ENCODE measurements at regions not wholly inside any gene's neighbourhood (a gene's known extent, or its start where the extent isn't known, plus 50 kb on each side); places are given as distances from the start of the nearest gene placed in this dataset.
"Not testable (repeated sequence)": the region's sequence is repeated elsewhere in the genome, so short reads cannot be mapped to it uniquely, and the experiment has no call there.

DNA sequence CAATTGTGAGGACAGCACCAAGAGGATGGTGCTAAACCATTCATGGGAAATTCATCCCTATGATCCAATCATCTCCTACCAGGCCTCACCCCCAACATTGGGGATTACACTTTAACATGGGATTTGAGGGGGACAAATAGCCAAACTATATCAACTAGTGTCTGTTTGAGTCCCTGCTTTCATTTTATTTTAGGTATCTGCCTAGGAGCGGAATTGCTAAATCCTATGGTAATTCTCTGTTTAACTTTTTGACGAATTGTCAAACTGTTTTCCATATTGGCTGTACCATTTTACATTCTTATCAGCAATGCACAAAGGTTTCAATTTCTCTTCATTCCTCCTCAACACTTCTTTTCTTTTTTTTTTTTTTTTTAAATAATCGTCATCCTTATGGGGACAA is 318.4 kb upstream of the NRP1 start:
- Histone ChIP-seq H3K27me3 (no peaks in the 10 kb centered on the region), H3K9me3 (replicated peaks in 1 of 3) (no peaks in the 10 kb centered on the region), H3K4me3 (no peak overlapping the region), H3K27ac (no peak overlapping the region), H3K36me3 (replicated peaks in 1 of 2) (no peaks in the 10 kb centered on the region), H3K4me1 (replicated peaks in 1 of 2) (no peaks in the 10 kb centered on the region)
- WGBS, 4 donors = 91 to 94% (median 93%) methylated on average over 3 of the region's 3 CpGs
- DNase-seq = no peak
- TF ChIP-seq, protein P1, sequence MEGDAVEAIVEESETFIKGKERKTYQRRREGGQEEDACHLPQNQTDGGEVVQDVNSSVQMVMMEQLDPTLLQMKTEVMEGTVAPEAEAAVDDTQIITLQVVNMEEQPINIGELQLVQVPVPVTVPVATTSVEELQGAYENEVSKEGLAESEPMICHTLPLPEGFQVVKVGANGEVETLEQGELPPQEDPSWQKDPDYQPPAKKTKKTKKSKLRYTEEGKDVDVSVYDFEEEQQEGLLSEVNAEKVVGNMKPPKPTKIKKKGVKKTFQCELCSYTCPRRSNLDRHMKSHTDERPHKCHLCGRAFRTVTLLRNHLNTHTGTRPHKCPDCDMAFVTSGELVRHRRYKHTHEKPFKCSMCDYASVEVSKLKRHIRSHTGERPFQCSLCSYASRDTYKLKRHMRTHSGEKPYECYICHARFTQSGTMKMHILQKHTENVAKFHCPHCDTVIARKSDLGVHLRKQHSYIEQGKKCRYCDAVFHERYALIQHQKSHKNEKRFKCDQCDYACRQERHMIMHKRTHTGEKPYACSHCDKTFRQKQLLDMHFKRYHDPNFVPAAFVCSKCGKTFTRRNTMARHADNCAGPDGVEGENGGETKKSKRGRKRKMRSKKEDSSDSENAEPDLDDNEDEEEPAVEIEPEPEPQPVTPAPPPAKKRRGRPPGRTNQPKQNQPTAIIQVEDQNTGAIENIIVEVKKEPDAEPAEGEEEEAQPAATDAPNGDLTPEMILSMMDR (IDR thresholded peaks at IDR 0.05) = no peak
- no peak for TF ChIP-seq POLR2A (IDR thresholded peaks at IDR 0.05)
- intact Hi-C loops (cut with DNase I) = no loop called here

DNA sequence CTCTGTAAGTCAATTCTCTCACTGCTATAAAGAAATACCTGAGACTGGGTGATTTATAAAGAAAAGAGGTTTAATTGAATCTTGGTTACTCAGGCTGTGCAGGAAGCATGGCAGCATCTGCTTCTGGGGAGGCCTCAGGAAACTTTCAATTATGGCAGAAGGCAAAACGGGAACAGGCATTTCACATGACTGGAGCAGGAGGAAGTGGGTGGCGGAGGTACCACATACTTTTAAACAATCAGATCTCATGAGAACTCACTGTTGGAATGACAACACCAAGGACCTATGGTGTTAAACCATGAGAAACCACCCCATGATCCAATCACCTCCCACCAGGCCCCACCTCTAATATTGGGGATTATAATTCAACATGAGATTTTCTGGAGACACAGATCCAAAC is 315.7 kb upstream of the NRP1 start:
- H3K27ac ChIP-seq; H3K36me3 ChIP-seq (replicated peaks in 1 of 2); H3K4me1 ChIP-seq (replicated peaks in 1 of 2); H3K4me3 ChIP-seq; intact Hi-C loops (cut with DNase I); H3K27me3 ChIP-seq; H3K9me3 ChIP-seq (replicated peaks in 1 of 3): not testable (repeated sequence)
- WGBS, 4 donors = 55 to 78% (median 72%) methylated on average over 2 of the region's 2 CpGs
- DNase-seq = peak in 2 of 7 donors; percentile 24

DNA sequence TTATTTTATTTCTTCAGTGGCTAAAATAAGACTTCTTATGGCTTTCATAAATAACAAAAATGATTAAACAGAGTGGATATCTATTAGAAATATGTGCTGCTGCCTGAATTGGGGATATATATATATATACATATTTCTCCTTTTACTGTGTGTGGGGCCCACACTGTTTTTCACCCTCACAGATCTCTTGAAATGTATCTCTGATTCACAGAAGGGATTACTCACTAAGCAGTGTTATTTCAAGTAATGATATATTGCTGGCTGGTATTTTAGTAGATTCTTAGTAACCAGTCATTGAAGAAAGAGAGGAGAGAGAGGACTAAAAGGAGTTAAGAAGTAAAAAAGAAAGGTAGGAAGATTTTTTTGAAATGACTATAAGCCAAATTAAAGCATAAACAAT is 308.6 kb upstream of the NRP1 start:
- H3K4me3 ChIP-seq = no peak overlapping the region
- H3K4me1 ChIP-seq (replicated peaks in 1 of 2) = no peaks in the 10 kb centered on the region
- no peaks in the 10 kb centered on the region for H3K27me3 ChIP-seq
- no peaks in the 10 kb centered on the region for H3K36me3 ChIP-seq (replicated peaks in 1 of 2)
- H3K9me3 ChIP-seq (replicated peaks in 1 of 3) = no peaks in the 10 kb centered on the region
- intact Hi-C loops (cut with DNase I) = no loop called here
- TF ChIP-seq, protein P1 (IDR thresholded peaks at IDR 0.05) = no peak
- no peak for TF ChIP-seq POLR2A (IDR thresholded peaks at IDR 0.05)
- H3K27ac ChIP-seq = no peak overlapping the region
- no peak for DNase-seq

DNA sequence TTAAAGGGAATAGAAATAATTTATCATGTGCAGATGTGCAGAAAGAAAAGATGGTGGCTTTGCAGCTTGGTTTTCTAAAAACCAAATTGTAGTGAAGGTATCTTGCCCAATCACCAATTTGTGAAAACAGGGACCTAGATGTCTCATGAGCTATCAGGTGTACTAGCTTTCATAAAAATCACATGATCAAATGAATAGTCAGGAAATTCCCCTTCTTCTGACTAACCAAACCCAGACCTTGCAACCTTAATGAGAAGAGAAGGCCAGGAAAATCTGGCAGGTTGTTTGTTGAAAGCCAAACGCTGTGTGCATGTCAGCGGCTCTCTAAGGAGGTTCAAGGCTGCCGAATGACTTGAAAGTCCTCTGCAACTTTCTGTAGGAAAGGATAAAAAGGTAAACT is 304.4 kb upstream of the NRP1 start:
- TF ChIP-seq, protein P1 (IDR thresholded peaks at IDR 0.05) = no peak
- TF ChIP-seq POLR2A (IDR thresholded peaks at IDR 0.05) = no peak
- Histone ChIP-seq H3K4me3 (no peak overlapping the region), H3K4me1 (replicated peaks in 1 of 2) (no peaks in the 10 kb centered on the region), H3K9me3 (replicated peaks in 1 of 3) (no peaks in the 10 kb centered on the region), H3K36me3 (replicated peaks in 1 of 2) (no peaks in the 10 kb centered on the region), H3K27ac (no peak overlapping the region), H3K27me3 (no peaks in the 10 kb centered on the region)
- WGBS, 4 donors = 67 to 81% (median 74%) methylated on average over 3 of the region's 3 CpGs
- no peak for DNase-seq
- intact Hi-C loops (cut with DNase I) = no loop called here

DNA sequence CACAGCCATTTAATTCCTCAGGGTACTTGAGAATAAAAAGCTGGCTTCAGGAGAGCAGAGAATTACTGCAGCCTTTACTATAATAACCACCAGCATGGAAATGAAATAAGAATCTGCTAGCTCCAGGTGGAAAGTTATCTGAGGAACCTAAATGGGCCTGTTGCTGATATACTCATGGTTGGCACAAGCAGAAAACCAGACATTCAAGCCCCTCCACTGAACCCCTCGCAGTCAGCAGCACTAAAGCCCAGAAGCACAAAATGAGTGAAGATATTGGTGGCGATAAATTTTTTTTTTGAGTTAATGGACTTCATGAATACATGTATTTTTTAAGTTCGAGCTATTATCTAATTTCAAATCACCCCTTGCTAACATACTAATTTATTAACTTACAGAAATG is 303.9 kb upstream of the NRP1 start:
- H3K4me3 ChIP-seq = no peak overlapping the region

More for the DNA sequence above, 303.9 kb upstream of the NRP1 start:
- 86 to 90% (median 88%) methylated on average over 3 of the region's 3 CpGs for WGBS, 4 donors
- Histone ChIP-seq H3K4me1 (replicated peaks in 1 of 2) (no peaks in the 10 kb centered on the region), H3K27ac (no peak overlapping the region), H3K27me3 (no peaks in the 10 kb centered on the region), H3K9me3 (replicated peaks in 1 of 3) (no peaks in the 10 kb centered on the region), H3K36me3 (replicated peaks in 1 of 2) (no peaks in the 10 kb centered on the region)
- no peak for DNase-seq
- intact Hi-C loops (cut with DNase I) = no loop called here
- TF ChIP-seq, protein P1 (IDR thresholded peaks at IDR 0.05) = no peak
- no peak for TF ChIP-seq POLR2A (IDR thresholded peaks at IDR 0.05)

Measured in adrenal gland (tissue), 9 donors.